ENCODE measurements at regions not wholly inside any gene's neighbourhood (a gene's known extent, or its start where the extent isn't known, plus 50 kb on each side); places are given as distances from the start of the nearest gene placed in this dataset.

DNA sequence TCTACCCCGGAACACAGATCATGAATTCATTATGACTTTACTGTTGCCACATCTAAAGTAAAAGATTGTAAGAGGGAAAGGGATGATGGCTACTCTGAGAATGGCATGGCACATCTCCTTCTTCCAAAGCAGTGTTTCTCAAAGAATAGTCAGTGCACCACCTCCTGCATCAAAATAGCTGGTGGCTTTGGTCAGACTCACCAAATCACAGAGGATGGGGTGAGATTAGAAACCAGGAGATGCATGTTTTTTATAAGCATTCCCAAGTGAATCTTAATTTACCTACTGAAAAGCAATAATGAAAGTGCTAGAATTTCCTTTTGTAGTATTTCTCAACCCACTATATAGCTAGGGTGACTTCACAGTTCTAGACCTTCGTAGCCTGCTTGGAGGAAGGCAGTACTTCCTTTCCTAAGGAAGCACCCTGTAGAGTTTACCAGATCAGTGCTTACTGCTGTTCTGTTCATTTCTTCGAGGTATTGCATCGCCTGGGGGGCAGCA lies 340.8 kb upstream of the KLF3 start:
- ChIA-PET CTCF (ENCODE audit: low intra/inter-chr PET ratio, low total read pairs) (no interaction called here), POLR2A (no interaction called here)
- H3K27ac ChIP-seq (ENCODE audit: extremely low read length, insufficient read depth, low read length): no peak overlapping the region
- ATAC-seq: no peak
- no TSS peak for BruUV-seq (replicated peaks)
- H2AFZ ChIP-seq (ENCODE audit: low read length): no peak overlapping the region
- no peak overlapping the region for H3K4me3 ChIP-seq (replicated peaks in 1 of 3; ENCODE audit: insufficient read depth in 1 of 3, low read depth in 2 of 3, low read length in 3 of 3)
- no peaks in the 10 kb centered on the region for H3K36me3 ChIP-seq (replicated peaks in 1 of 2; ENCODE audit: control insufficient read depth in 1 of 2, insufficient read depth in 2 of 2, low read length in 2 of 2)
- no peaks in the 10 kb centered on the region for H4K20me1 ChIP-seq (ENCODE audit: insufficient read depth, low read length)
- no peak overlapping the region for H3K9ac ChIP-seq (ENCODE audit: insufficient read depth, low read depth, low read length)
- no peaks in the 10 kb centered on the region for H3K9me3 ChIP-seq (ENCODE audit: low read length)
- H3K4me1 ChIP-seq (ENCODE audit: insufficient read depth, low read length): peaks cover 38% of the 10 kb centered on the region
- 83% methylated on average over 4 of the region's 4 CpGs for WGBS (ENCODE audit: low lambda C conversion rate)
- intact Hi-C loops (cut with micrococcal nuclease; ENCODE audit: unreplicated experiment) (no loop called here), in situ Hi-C loops (cut with HindIII; ENCODE audit: extremely low pct_ligation_motif_present, low pct_unique_long_range_greater_than_20kb) (loop anchor here (25.0 kb wide), 1 partner anchor 261 kb away; no protein-coding TSS in a partner anchor)
- DNase-seq (ENCODE audit: low spot score): no peak
- H3K79me2 ChIP-seq (ENCODE audit: insufficient read depth, low read length): no peaks in the 10 kb centered on the region
- no peak overlapping the region for H3K4me2 ChIP-seq (ENCODE audit: low read depth, low read length)
- H3K27me3 ChIP-seq (ENCODE audit: control insufficient read depth in 1 of 2, insufficient read depth in 2 of 2, low read length in 2 of 2): no peaks in the 10 kb centered on the region
- FAIRE-seq: no peak
- TF ChIP-seq, protein P1, sequence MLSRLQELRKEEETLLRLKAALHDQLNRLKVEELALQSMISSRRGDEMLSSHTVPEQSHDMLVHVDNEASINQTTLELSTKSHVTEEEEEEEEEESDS (CRISPR knock-in tag; IDR thresholded peaks at IDR 0.05; ENCODE audit: borderline replicate concordance): peak; percentile 46; the same call in 1 of the 2 replicates
- TF ChIP-seq, protein P2, sequence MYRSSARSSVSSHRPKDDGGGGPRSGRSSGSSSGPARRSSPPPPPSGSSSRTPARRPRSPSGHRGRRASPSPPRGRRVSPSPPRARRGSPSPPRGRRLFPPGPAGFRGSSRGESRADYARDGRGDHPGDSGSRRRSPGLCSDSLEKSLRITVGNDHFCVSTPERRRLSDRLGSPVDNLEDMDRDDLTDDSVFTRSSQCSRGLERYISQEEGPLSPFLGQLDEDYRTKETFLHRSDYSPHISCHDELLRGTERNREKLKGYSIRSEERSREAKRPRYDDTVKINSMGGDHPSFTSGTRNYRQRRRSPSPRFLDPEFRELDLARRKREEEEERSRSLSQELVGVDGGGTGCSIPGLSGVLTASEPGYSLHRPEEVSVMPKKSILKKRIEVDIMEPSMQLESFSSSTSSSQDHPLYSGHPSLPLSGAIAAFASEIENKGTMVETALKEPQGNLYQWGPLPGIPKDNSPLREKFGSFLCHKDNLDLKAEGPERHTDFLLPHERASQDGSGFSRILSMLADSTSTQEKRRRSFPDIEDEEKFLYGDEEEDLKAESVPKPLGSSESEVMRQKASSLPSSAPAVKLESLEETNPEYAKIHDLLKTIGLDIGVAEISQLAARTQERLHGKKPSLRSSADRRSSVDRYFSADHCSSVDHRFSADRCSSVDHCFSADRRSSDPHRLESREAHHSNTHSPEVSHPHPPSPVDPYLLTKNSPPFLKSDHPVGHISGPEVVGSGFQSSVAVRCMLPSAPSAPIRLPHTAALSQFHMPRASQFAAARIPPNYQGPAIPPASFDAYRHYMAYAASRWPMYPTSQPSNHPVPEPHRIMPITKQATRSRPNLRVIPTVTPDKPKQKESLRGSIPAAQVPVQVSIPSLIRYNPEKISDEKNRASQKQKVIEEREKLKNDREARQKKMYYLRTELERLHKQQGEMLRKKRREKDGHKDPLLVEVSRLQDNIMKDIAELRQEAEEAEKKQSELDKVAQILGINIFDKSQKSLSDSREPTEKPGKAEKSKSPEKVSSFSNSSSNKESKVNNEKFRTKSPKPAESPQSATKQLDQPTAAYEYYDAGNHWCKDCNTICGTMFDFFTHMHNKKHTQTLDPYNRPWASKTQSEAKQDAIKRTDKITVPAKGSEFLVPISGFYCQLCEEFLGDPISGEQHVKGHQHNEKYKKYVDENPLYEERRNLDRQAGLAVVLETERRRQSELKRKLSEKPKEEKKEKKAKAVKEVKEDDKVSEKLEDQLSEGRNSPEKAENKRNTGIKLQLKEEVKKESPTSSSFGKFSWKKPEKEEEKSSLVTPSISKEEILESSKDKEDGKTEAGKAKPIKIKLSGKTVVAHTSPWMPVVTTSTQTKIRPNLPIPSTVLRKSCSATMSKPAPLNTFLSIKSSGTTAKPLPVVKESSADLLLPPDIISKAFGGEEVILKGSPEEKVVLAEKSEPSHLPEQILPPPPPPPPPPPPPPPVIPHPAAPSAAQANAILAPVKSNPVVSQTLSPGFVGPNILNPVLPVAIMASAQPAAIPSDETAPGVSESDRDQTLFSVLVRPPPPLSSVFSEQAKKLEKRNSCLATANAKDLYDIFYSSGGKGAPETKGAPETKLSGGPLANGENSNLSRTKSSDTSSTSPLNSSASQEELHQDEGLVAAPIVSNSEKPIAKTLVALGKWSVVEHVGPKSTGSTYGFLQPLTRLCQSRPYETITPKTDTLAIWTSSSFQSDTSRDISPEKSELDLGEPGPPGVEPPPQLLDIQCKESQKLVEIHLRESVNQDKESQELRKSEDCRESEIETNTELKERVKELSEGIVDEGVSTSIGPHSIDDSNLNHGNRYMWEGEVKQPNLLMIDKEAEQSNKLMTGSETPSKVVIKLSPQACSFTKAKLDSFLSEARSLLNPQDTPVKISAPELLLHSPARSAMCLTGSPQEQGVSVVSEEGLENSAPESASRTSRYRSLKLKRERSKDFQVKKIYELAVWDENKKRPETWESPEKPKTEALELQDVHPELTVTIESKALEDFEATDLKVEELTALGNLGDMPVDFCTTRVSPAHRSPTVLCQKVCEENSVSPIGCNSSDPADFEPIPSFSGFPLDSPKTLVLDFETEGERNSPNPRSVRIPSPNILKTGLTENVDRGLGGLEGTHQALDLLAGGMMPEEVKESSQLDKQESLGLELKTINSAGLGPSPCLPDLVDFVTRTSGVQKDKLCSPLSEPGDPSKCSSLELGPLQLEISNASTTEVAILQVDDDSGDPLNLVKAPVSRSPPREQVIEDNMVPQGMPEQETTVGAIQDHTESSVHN (CRISPR knock-in tag; IDR thresholded peaks at IDR 0.05): no peak
- TF ChIP-seq, protein P3, sequence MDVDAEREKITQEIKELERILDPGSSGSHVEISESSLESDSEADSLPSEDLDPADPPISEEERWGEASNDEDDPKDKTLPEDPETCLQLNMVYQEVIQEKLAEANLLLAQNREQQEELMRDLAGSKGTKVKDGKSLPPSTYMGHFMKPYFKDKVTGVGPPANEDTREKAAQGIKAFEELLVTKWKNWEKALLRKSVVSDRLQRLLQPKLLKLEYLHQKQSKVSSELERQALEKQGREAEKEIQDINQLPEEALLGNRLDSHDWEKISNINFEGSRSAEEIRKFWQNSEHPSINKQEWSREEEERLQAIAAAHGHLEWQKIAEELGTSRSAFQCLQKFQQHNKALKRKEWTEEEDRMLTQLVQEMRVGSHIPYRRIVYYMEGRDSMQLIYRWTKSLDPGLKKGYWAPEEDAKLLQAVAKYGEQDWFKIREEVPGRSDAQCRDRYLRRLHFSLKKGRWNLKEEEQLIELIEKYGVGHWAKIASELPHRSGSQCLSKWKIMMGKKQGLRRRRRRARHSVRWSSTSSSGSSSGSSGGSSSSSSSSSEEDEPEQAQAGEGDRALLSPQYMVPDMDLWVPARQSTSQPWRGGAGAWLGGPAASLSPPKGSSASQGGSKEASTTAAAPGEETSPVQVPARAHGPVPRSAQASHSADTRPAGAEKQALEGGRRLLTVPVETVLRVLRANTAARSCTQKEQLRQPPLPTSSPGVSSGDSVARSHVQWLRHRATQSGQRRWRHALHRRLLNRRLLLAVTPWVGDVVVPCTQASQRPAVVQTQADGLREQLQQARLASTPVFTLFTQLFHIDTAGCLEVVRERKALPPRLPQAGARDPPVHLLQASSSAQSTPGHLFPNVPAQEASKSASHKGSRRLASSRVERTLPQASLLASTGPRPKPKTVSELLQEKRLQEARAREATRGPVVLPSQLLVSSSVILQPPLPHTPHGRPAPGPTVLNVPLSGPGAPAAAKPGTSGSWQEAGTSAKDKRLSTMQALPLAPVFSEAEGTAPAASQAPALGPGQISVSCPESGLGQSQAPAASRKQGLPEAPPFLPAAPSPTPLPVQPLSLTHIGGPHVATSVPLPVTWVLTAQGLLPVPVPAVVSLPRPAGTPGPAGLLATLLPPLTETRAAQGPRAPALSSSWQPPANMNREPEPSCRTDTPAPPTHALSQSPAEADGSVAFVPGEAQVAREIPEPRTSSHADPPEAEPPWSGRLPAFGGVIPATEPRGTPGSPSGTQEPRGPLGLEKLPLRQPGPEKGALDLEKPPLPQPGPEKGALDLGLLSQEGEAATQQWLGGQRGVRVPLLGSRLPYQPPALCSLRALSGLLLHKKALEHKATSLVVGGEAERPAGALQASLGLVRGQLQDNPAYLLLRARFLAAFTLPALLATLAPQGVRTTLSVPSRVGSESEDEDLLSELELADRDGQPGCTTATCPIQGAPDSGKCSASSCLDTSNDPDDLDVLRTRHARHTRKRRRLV (CRISPR knock-in tag; IDR thresholded peaks at IDR 0.05): peak; percentile 98
- TF ChIP-seq POLR2A (IDR thresholded peaks at IDR 0.05; ENCODE audit: insufficient read depth in 1 of 2, low read depth in 2 of 2, low read length in 2 of 2): peak in 1 of 2 experiments; percentile 46; a peak in 1 of 4 replicates
- peak; percentile 85 for TF ChIP-seq SNAPC2 (CRISPR knock-in tag; IDR thresholded peaks at IDR 0.05)
